ENCODE measurements at regions not wholly inside any gene's neighbourhood (a gene's known extent, or its start where the extent isn't known, plus 50 kb on each side); places are given as distances from the start of the nearest gene placed in this dataset.
"Not testable (repeated sequence)": the region's sequence is repeated elsewhere in the genome, so short reads cannot be mapped to it uniquely, and the experiment has no call there.

DNA sequence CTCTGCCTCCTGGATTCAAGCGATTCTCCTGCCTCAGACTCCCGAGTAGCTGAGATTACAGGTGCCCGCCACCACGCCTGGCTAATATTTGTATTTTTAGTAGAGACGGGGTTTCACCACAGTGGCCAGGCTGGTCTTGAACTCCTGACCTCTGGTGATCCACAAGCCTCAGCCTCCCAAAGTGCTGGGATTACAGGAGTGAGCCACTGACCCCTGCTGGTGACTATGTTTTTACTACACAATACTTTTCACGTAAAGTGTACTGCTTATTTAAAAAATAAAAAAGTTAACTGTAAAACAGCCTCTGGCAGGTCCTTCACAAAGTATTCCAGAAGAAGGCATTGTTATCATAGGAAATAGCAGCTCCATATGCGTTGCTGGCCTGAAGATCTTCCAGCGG lies 345.2 kb upstream of the POU5F2 start:
- FAIRE-seq; H3K27ac ChIP-seq (ENCODE audit: insufficient read depth, low read depth, low read length); POLR2A ChIA-PET; H3K79me2 ChIP-seq (ENCODE audit: control insufficient read depth, insufficient read depth, low read length); BruUV-seq (replicated peaks); dilution Hi-C loops (cut with MboI; ENCODE audit: extremely low pct_ligation_motif_present, low sequenced_read_pairs); H3K9ac ChIP-seq (replicated peaks; ENCODE audit: extremely low read depth, insufficient read depth, low read length); H3K4me3 ChIP-seq (replicated peaks in 1 of 3; ENCODE audit: insufficient read depth in 1 of 3, low read depth in 1 of 3, low read length in 3 of 3); H3K4me2 ChIP-seq (ENCODE audit: insufficient read depth, low read length); H3K9me3 ChIP-seq (replicated peaks; ENCODE audit: control insufficient read depth, insufficient read depth, low read length); H3K9me1 ChIP-seq (replicated peaks; ENCODE audit: control insufficient read depth, extremely low read depth, insufficient read depth, low read length); H4K20me1 ChIP-seq (replicated peaks; ENCODE audit: control insufficient read depth, extremely low read depth, insufficient read depth, low read length); H3K36me3 ChIP-seq (ENCODE audit: control insufficient read depth in 2 of 2, extremely low read depth in 1 of 2, insufficient read depth in 2 of 2, low read length in 2 of 2); H3K4me1 ChIP-seq (ENCODE audit: control insufficient read depth, extremely low read depth, insufficient read depth, low read length); DNase-seq (ENCODE audit: low read depth, low spot score); H3K27me3 ChIP-seq (ENCODE audit: control insufficient read depth in 2 of 2, insufficient read depth in 2 of 2, low read length in 2 of 2); H2AFZ ChIP-seq (ENCODE audit: low read depth, low read length): not testable (repeated sequence)
- CTCF ChIA-PET: interaction anchor here (1.0 to 2.2 kb wide), 8 partner anchors 9 to 651 kb away, joined by 3 to 7 read pairs (median 4); no protein-coding TSS in a partner anchor
- intact Hi-C loops (cut with micrococcal nuclease): loop anchor here (10.0 kb wide), 1 partner anchor 152 kb away; no protein-coding TSS in a partner anchor
- TF ChIP-seq, protein P1, sequence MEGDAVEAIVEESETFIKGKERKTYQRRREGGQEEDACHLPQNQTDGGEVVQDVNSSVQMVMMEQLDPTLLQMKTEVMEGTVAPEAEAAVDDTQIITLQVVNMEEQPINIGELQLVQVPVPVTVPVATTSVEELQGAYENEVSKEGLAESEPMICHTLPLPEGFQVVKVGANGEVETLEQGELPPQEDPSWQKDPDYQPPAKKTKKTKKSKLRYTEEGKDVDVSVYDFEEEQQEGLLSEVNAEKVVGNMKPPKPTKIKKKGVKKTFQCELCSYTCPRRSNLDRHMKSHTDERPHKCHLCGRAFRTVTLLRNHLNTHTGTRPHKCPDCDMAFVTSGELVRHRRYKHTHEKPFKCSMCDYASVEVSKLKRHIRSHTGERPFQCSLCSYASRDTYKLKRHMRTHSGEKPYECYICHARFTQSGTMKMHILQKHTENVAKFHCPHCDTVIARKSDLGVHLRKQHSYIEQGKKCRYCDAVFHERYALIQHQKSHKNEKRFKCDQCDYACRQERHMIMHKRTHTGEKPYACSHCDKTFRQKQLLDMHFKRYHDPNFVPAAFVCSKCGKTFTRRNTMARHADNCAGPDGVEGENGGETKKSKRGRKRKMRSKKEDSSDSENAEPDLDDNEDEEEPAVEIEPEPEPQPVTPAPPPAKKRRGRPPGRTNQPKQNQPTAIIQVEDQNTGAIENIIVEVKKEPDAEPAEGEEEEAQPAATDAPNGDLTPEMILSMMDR (IDR thresholded peaks at IDR 0.05; ENCODE audit: extremely low read depth in 1 of 2, insufficient read depth in 1 of 2, low read depth in 1 of 2, low read length in 2 of 2): peak; percentile 7 to 19

- Histone ChIP-seq H3K9me3 (replicated peaks; ENCODE audit: control insufficient read depth, insufficient read depth, low read length) (no peaks in the 10 kb centered on the region), H3K9me1 (replicated peaks; ENCODE audit: control insufficient read depth, extremely low read depth, insufficient read depth, low read length) (no peaks in the 10 kb centered on the region), H3K4me2 (ENCODE audit: insufficient read depth, low read length) (no peak overlapping the region), H2AFZ (ENCODE audit: low read depth, low read length) (no peak overlapping the region), H3K4me1 (ENCODE audit: control insufficient read depth, extremely low read depth, insufficient read depth, low read length) (no peaks in the 10 kb centered on the region), H3K27ac (ENCODE audit: insufficient read depth, low read depth, low read length) (no peak overlapping the region), H3K9ac (replicated peaks; ENCODE audit: extremely low read depth, insufficient read depth, low read length) (no peak overlapping the region), H3K27me3 (ENCODE audit: control insufficient read depth in 2 of 2, insufficient read depth in 2 of 2, low read length in 2 of 2) (no peaks in the 10 kb centered on the region), H3K4me3 (replicated peaks in 1 of 3; ENCODE audit: insufficient read depth in 1 of 3, low read depth in 1 of 3, low read length in 3 of 3) (no peak overlapping the region), H3K36me3 (ENCODE audit: control insufficient read depth in 2 of 2, extremely low read depth in 1 of 2, insufficient read depth in 2 of 2, low read length in 2 of 2) (no peaks in the 10 kb centered on the region), H3K79me2 (ENCODE audit: control insufficient read depth, insufficient read depth, low read length) (peaks cover 9% of the 10 kb centered on the region), H4K20me1 (replicated peaks; ENCODE audit: control insufficient read depth, extremely low read depth, insufficient read depth, low read length) (peaks cover 3% of the 10 kb centered on the region)
- POLR2A ChIA-PET: no interaction called here
- intact Hi-C loops (cut with micrococcal nuclease) (loop anchor here (10.0 kb wide), 1 partner anchor 151 kb away; no protein-coding TSS in a partner anchor), dilution Hi-C loops (cut with MboI; ENCODE audit: extremely low pct_ligation_motif_present, low sequenced_read_pairs) (no loop called here)
- BruUV-seq (replicated peaks): no TSS peak
- DNase-seq (ENCODE audit: low read depth, low spot score) (no peak), FAIRE-seq (no peak)
- no peak for TF ChIP-seq MYC (IDR thresholded peaks at IDR 0.05; ENCODE audit: low read depth, low read length)
- TF ChIP-seq POLR2AphosphoS5 (IDR thresholded peaks at IDR 0.05; ENCODE audit: insufficient read depth, low read depth, low read length): no peak
- CTCF ChIA-PET: interaction anchor here (1.2 to 2.2 kb wide), 5 partner anchors 12 to 522 kb away, joined by 3 to 7 read pairs (median 4); no protein-coding TSS in a partner anchor
These were observed 344.8 kb upstream of the POU5F2 start for GRCh38 chr5:94086194-94086593.

All from endothelial cell of umbilical vein (primary cell).